Astrocyte (in vitro differentiated cells and primary cell): ENCODE measurements at regions not wholly inside any gene's neighbourhood (a gene's known extent, or its start where the extent isn't known, plus 50 kb on each side); places are given as distances from the start of the nearest gene placed in this dataset.

ENCODE experiments used
- DNase-seq: peaks from one replicate; pipeline ENCODE4 v3.0.0-alpha.2; 2010; ENCODE audit warnings: low read depth
- FAIRE-seq: peaks from 2 replicates; lab custom pipeline; 2011; peaks lifted over from hg19 to GRCh38; lab: Jason Lieb, UNC
- H2AFZ ChIP-seq: 2 replicates; pipeline ENCODE4 v1.6.0; 2012; ENCODE audit warnings: low read depth, low read length, inconsistent platforms
- H3K27ac ChIP-seq: 2 replicates; pipeline ENCODE4 v1.5.1; 2011; ENCODE audit warnings: low read depth, low read length, inconsistent platforms
- H3K27me3 ChIP-seq: 2 replicates; pipeline ENCODE4 v1.6.0; 2011; ENCODE audit warnings: low read length, inconsistent platforms; ENCODE audit not compliant: insufficient read depth
- H3K36me3 ChIP-seq: 2 replicates; pipeline ENCODE4 v1.5.1; 2011; ENCODE audit warnings: low read length, inconsistent platforms; ENCODE audit not compliant: insufficient read depth
- H3K4me1 ChIP-seq: 2 replicates; pipeline ENCODE4 v1.5.1; 2011; ENCODE audit warnings: low read length, inconsistent platforms; ENCODE audit not compliant: insufficient read depth
- H3K4me2 ChIP-seq: 2 replicates; pipeline ENCODE4 v1.6.0; 2012; ENCODE audit warnings: low read length, inconsistent platforms
- H3K4me3 ChIP-seq: 2 replicates; pipeline ENCODE4 v1.5.1; 2011; ENCODE audit warnings: low read depth, mild to moderate bottlenecking, low read length, inconsistent platforms; ENCODE audit not compliant: insufficient read depth
- H3K79me2 ChIP-seq: 2 replicates; pipeline ENCODE4 v1.6.0; 2012; ENCODE audit warnings: mild to moderate bottlenecking, low read length, inconsistent platforms; ENCODE audit not compliant: insufficient read depth
- H3K9ac ChIP-seq: 2 replicates; pipeline ENCODE4 v1.6.0; 2012; ENCODE audit warnings: mild to moderate bottlenecking, low read length, inconsistent platforms
- H3K9me3 ChIP-seq: 2 replicates; pipeline ENCODE4 v1.5.1; 2012; ENCODE audit warnings: low read depth, mild to moderate bottlenecking, low read length, inconsistent platforms; ENCODE audit not compliant: insufficient read depth
- H4K20me1 ChIP-seq: 2 replicates; pipeline ENCODE4 v1.6.0; 2012; ENCODE audit warnings: low read length, inconsistent platforms; ENCODE audit not compliant: insufficient read depth
- H3K27ac Mint-ChIP-seq: one replicate; pipeline ENCODE4 v1.8.0; 2021; ENCODE audit warnings: mild to moderate bottlenecking, mixed read lengths; ENCODE audit not compliant: unreplicated experiment
- H3K27me3 Mint-ChIP-seq: one replicate; pipeline ENCODE4 v1.8.0; 2021; ENCODE audit warnings: low read depth, mixed read lengths; ENCODE audit not compliant: unreplicated experiment
- H3K36me3 Mint-ChIP-seq: one replicate; pipeline ENCODE4 v1.8.0; 2021; ENCODE audit warnings: low read depth, mixed read lengths; ENCODE audit not compliant: unreplicated experiment
- H3K4me1 Mint-ChIP-seq: one replicate; pipeline ENCODE4 v1.8.0; 2021; ENCODE audit warnings: low read depth, mixed read lengths; ENCODE audit not compliant: unreplicated experiment
- H3K4me3 Mint-ChIP-seq: one replicate; pipeline ENCODE4 v1.8.0; 2021; ENCODE audit warnings: mild to moderate bottlenecking, moderate library complexity, mixed read lengths; ENCODE audit not compliant: unreplicated experiment
- H3K9me3 Mint-ChIP-seq: one replicate; pipeline ENCODE4 v1.8.0; 2021; ENCODE audit warnings: mild to moderate bottlenecking, mixed read lengths; ENCODE audit not compliant: unreplicated experiment
- EZH2 ChIP-seq: IDR thresholded peaks from 2 replicates; pipeline ENCODE4 v1.6.1; 2012; ENCODE audit warnings: mild to moderate bottlenecking, low read length, inconsistent platforms; ENCODE audit not compliant: insufficient read depth
- TF ChIP-seq, protein P1 (sequence below): IDR thresholded peaks from 2 replicates; pipeline ENCODE4 v1.5.1; 2011; ENCODE audit warnings: low read depth, mild to moderate bottlenecking, inconsistent platforms, low read length, moderate library complexity; ENCODE audit not compliant: insufficient read depth

DNA sequence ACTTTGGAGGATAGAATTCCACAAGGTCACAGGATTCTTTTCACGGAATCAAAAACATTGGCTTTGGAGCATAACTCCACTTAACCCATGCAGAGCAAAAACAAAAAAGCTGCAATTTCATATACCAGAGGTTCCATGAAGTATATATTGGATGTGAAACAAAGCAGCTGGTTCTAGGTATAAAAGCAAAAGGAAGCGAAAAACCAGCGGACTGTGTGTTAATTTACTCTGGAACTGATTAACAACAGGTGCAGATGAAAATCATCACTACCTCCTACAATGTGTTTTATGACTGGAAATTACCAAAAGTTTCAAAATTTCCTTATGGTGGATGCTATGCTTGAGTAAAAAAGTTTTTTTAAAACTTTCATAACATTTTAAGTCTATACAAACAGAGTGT is 54.4 kb upstream of the LINC00305 start:
- Histone ChIP-seq H3K9ac (no peak overlapping the region), H3K79me2 (no peaks in the 10 kb centered on the region), H3K4me1 (no peaks in the 10 kb centered on the region), H3K27ac (no peak overlapping the region), H4K20me1 (no peaks in the 10 kb centered on the region), H3K4me3 (no peak overlapping the region), H3K4me2 (no peak overlapping the region), H3K27me3 (no peaks in the 10 kb centered on the region), H3K36me3 (no peaks in the 10 kb centered on the region), H3K9me3 (no peaks in the 10 kb centered on the region), H2AFZ (no peak overlapping the region)
- no peaks in the 10 kb centered on the region for H3K36me3 Mint-ChIP-seq
- H3K4me3 Mint-ChIP-seq = no peak overlapping the region
- H3K27ac Mint-ChIP-seq = no peak overlapping the region
- H3K9me3 Mint-ChIP-seq = no peaks in the 10 kb centered on the region
- DNase-seq (no peak), FAIRE-seq (no peak)
- no peak for TF ChIP-seq EZH2
- TF ChIP-seq, protein P1, sequence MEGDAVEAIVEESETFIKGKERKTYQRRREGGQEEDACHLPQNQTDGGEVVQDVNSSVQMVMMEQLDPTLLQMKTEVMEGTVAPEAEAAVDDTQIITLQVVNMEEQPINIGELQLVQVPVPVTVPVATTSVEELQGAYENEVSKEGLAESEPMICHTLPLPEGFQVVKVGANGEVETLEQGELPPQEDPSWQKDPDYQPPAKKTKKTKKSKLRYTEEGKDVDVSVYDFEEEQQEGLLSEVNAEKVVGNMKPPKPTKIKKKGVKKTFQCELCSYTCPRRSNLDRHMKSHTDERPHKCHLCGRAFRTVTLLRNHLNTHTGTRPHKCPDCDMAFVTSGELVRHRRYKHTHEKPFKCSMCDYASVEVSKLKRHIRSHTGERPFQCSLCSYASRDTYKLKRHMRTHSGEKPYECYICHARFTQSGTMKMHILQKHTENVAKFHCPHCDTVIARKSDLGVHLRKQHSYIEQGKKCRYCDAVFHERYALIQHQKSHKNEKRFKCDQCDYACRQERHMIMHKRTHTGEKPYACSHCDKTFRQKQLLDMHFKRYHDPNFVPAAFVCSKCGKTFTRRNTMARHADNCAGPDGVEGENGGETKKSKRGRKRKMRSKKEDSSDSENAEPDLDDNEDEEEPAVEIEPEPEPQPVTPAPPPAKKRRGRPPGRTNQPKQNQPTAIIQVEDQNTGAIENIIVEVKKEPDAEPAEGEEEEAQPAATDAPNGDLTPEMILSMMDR = no peak
- H3K27me3 Mint-ChIP-seq = no peaks in the 10 kb centered on the region
- H3K4me1 Mint-ChIP-seq = peaks cover 7% of the 10 kb centered on the region

DNA sequence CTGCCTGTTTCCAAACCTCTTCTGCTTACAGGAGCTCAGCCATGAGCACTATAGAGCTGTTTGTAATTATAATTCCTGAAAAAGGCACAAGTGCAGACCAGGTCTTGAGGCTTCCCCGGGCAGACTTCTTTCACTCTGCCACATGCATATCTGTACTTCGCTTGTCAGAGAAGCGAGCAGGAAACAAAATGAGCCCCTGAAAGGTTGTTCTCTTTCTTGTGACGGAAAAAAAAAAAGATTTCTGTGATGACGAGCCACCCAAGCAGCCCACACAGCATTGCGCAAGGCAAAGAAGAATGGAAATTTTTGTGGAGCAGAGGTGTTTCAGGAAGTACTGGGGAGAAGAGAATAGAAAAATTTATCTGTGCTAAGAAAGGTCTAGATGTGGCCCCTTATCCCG is 54.0 kb upstream of the LINC00305 start:
- H3K36me3 ChIP-seq = no peaks in the 10 kb centered on the region
- no peaks in the 10 kb centered on the region for H3K4me1 ChIP-seq
- FAIRE-seq (no peak), DNase-seq (no peak)
- Mint-ChIP-seq H3K9me3 (no peaks in the 10 kb centered on the region), H3K4me3 (no peak overlapping the region), H3K4me1 (peaks cover 7% of the 10 kb centered on the region), H3K27ac (no peak overlapping the region), H3K36me3 (no peaks in the 10 kb centered on the region), H3K27me3 (no peaks in the 10 kb centered on the region)
- no peaks in the 10 kb centered on the region for H3K9me3 ChIP-seq
- no peaks in the 10 kb centered on the region for H4K20me1 ChIP-seq
- no peak overlapping the region for H2AFZ ChIP-seq
- TF ChIP-seq, protein P1 = no peak
- TF ChIP-seq EZH2 = no peak
- no peaks in the 10 kb centered on the region for H3K27me3 ChIP-seq
- no peak overlapping the region for H3K4me3 ChIP-seq
- no peak overlapping the region for H3K27ac ChIP-seq
- no peak overlapping the region for H3K4me2 ChIP-seq
- no peak overlapping the region for H3K9ac ChIP-seq
- H3K79me2 ChIP-seq = no peaks in the 10 kb centered on the region

DNA sequence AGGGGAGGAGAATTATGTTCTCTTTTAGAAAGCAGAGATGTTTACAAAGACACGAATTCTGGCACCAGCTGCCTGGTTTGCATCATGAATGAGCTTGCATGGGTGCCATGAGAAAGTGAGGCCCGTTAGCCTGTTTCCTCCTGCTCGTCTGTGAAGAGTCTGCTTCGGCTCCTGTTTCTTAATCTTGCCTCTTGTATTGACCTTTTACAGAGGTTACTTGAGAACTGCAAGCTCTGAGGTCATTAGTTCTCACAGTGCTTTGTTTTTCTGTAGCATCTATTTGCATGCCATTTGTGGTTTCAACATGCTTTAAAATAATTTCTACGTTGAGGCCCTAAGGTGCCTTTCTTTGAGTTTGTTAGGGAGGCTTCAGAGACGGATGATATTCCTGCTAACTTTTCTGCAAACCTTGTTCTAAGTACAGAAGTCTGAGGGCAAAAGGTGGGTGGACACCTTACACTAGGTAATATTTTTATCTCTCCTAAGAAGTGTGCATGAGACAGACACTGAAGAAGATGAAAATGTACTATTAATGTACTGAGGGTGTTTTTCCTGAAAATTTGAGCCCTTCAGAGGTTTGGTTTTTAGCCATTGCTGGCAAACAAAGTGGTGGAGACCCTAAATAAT is 53.4 kb upstream of the LINC00305 start:
- Mint-ChIP-seq H3K27ac (no peak overlapping the region), H3K36me3 (no peaks in the 10 kb centered on the region), H3K4me1 (peaks cover 7% of the 10 kb centered on the region), H3K4me3 (no peak overlapping the region), H3K27me3 (no peaks in the 10 kb centered on the region), H3K9me3 (no peaks in the 10 kb centered on the region)
- H3K4me2 ChIP-seq = no peak overlapping the region
- DNase-seq = no peak
- no peaks in the 10 kb centered on the region for H3K27me3 ChIP-seq
- H3K9ac ChIP-seq = no peak overlapping the region
- H3K36me3 ChIP-seq = no peaks in the 10 kb centered on the region
- no peak for TF ChIP-seq EZH2
- TF ChIP-seq, protein P1 = no peak
- H2AFZ ChIP-seq = no peak overlapping the region
- H3K9me3 ChIP-seq = no peaks in the 10 kb centered on the region
- H4K20me1 ChIP-seq = no peaks in the 10 kb centered on the region
- no peak overlapping the region for H3K27ac ChIP-seq
- no peaks in the 10 kb centered on the region for H3K4me1 ChIP-seq
- no peaks in the 10 kb centered on the region for H3K79me2 ChIP-seq
- FAIRE-seq = no peak
- no peak overlapping the region for H3K4me3 ChIP-seq
